ENCODE measurements at regions not wholly inside any gene's neighbourhood (a gene's known extent, or its start where the extent isn't known, plus 50 kb on each side); places are given as distances from the start of the nearest gene placed in this dataset.

- TF ChIP-seq, protein P1, sequence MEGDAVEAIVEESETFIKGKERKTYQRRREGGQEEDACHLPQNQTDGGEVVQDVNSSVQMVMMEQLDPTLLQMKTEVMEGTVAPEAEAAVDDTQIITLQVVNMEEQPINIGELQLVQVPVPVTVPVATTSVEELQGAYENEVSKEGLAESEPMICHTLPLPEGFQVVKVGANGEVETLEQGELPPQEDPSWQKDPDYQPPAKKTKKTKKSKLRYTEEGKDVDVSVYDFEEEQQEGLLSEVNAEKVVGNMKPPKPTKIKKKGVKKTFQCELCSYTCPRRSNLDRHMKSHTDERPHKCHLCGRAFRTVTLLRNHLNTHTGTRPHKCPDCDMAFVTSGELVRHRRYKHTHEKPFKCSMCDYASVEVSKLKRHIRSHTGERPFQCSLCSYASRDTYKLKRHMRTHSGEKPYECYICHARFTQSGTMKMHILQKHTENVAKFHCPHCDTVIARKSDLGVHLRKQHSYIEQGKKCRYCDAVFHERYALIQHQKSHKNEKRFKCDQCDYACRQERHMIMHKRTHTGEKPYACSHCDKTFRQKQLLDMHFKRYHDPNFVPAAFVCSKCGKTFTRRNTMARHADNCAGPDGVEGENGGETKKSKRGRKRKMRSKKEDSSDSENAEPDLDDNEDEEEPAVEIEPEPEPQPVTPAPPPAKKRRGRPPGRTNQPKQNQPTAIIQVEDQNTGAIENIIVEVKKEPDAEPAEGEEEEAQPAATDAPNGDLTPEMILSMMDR (IDR thresholded peaks at IDR 0.05), result no peak
- no peak for TF ChIP-seq POLR2A (IDR thresholded peaks at IDR 0.05)
Measured at GRCh38 chr12:114185036-114185435, 218.9 kb upstream of the RBM19 start.

All from body of pancreas (tissue), 4 donors.